Frontal cortex (tissue), 3 donors: ENCODE measurements at regions not wholly inside any gene's neighbourhood (a gene's known extent, or its start where the extent isn't known, plus 50 kb on each side); places are given as distances from the start of the nearest gene placed in this dataset.

Source experiments
- DNase-seq, 2 donors: peaks; one replicate each; pipeline ENCODE4 v3.0.0; 2012; ENCODE audit warnings: low spot score in 2 of 2
- FAIRE-seq: peaks from 2 replicates; lab custom pipeline; 2012; peaks lifted over from hg19 to GRCh38; lab: Jason Lieb, UNC
- donor health status: control.
- donor health status: control.
- donor health status: control.

DNA sequence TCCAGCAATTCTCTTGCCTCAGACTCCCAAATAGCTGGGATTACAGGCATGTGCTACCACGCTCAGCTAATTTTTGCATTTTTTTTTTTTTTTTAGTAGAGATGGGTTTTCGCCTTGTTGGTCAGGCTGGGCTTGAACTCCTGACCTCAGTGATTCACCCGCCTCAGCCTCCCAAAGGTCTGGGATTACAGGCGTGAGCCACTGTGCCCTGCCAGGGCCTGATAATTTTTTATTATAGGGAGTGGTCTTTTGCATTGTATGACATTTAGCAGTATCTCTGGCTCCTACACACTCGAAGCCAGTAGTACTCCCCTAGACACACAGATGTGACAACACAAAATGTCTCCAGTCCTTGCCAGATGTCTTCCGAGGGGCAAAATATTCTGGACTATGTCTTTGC is 124.0 kb downstream of the DKK1 start:
- FAIRE-seq (no peak), DNase-seq (no peak)

DNA sequence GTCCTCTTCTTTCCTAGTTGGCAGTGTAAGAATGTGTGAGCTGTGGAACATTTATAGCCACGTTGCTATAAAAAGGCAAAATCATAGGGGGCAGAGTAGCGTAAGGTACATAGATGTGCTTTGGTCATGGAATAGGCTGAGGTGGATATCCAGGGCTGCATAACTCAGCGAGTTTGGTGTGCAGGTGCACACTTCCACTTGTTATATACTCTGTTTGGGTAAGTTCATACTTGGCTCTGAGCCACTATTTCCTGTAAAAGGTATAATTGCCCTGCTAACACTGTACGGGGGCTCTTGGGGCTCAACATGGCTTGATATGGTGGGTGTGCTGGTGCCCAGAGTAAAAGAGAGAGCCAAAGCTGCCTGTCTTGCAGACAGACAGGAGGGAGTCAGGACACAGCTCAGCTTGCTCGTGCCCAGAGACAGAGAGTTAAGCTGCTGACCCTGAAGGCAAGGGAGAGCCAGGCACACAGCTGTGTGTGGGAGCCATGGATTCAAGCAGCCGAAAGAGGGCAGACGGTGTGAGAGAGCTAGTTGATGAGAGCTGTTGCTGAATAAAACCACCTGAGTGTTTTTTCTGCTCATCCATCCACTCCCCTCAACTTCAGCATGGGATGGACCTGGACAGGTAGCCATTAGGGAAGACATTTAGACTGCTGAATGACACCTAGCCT is 126.7 kb downstream of the DKK1 start:
- FAIRE-seq (no peak), DNase-seq (no peak)

DNA sequence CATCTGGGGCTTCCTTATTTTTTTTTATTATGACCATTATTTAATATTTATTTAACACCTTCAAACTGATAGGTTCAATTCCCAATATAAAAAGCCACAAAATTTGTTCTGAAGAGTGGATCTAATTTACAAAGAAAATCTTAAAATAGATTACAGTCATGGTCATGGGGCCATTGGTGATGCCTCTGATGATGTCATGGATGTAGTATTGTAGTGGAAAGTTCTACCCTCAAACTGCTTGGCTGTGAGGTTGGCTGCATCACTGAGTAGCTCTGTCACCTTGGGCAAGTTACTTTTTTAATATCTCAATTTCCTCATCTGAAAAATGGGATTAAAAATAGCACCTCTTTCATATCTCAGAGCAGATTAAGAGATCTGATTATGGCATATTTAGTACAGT is 128.5 kb downstream of the DKK1 start:
- no peak for DNase-seq
- FAIRE-seq: no peak

DNA sequence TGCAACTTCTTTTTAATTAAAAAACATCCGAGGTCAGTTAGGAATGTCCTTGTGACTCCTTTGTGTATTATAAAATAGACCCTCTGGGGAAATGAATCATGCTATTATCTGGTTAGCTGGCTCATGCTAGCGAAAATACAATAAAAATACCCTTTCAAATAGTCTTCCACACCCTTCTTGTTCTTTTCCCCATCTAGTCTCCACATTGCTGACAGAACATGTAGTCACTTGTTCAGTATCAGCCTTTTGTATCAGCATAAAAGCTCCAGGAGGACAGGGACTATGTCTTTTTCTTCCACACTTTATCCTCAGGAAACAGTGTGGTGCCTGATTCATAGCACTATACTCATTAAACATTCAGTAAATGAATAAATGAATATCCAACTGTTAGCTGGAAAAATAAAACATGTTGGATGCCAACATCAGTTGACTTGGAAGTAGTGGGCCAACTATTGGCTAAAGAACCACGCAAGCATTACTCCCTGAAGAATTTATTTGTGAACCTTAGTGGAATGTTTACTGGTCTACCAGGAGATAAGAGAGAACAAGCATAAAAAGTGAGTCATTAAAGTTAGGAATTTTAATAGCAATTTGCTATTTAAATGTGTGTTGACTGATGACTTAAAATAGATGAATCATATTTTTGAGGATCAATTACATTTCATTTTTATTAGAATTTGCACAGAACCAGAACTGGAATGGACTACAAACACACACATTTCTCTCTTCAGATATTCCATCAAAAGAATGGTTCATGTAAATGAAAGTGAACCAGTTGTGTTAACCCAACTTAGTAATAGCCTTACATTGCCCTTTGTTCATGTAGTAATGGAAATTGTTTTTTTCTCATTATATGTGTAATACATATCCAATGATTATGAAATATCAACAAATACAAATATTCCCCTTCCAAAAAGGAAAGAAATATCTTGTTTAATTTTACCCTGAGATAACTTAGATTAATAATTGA is 129.6 kb downstream of the DKK1 start:
- DNase-seq (no peak), FAIRE-seq (no peak)

DNA sequence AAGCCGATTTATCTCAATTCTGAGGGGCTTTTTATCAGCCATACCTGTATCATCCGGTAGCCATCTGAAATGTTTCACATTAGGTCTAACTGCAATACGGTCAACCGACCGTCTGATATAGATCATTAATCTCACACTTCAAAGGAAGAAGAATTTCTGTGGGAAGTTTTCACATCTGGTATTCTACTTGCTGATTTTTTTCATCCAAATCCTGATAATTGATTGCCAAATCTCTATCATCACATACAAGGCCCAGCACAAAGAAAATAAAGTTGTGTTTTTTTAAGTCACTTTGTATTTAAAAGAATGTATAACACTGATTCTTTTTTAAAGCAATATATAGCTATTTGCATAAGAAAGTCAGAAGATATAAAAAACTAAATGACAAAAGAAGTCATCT is 132.3 kb downstream of the DKK1 start:
- FAIRE-seq (no peak), DNase-seq (no peak)

DNA sequence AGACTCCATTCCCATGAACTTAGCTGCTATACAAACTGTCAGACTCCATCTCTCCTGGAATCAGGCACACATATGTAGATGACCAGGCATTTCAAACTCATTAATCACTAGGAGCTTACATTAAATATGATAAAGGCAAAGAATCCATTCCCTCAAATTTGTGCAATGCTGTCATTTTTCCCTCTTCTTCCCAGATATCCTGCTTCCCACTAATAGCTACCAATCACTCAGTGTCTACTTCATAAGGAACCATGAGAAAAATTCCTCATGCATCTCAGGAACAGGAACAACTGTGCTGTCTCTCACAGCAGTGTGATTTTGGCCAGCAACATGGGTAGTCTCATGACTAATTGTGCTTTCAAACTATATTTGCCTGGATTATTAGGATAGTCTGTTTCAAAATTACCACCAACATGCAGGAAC is 133.9 kb downstream of the DKK1 start:
- no peak for DNase-seq
- no peak for FAIRE-seq

DNA sequence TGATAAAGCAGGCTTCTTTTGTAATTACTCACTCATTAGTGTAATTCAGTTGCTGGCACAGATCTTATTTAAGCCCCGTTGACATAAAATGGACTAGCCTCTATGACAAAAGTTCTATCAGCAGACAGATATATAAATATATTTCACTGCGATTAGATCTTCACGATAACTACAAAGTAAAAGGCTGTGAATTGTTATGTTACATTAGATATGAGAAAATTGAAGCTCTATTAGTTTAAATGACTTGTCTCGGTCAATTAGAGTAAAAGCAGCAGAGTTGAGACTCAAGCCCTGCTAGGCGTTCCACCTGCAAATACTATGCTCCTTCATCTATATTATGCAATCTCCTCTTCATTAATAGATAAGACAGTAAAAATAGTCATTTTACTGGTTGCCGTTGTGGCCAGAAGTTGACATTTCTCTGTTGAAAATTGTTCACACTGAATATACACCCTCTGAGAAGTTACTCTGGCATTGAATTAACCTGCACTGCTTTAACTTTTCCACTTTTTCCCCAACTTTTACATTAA is 136.7 kb downstream of the DKK1 start:
- FAIRE-seq (no peak), DNase-seq (no peak)

DNA sequence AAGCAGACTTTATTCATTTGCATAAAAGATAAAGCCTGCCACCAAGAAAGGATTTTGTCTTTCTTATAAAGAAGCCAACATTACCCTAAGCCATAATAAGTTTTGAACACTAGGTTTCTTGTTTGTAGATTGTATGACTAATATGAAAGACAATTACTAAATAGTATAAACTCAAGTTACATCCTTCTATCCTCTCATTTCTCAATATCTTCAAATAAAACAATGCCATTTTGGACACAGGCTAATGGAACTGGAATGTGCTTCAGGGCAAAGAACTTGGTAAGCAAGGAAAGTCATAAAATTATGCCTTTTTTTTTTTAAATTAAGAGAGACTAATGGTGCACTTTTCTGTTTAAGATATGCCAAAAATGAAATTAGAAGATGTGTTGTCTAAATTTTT is 137.7 kb downstream of the DKK1 start:
- FAIRE-seq: no peak

DNA sequence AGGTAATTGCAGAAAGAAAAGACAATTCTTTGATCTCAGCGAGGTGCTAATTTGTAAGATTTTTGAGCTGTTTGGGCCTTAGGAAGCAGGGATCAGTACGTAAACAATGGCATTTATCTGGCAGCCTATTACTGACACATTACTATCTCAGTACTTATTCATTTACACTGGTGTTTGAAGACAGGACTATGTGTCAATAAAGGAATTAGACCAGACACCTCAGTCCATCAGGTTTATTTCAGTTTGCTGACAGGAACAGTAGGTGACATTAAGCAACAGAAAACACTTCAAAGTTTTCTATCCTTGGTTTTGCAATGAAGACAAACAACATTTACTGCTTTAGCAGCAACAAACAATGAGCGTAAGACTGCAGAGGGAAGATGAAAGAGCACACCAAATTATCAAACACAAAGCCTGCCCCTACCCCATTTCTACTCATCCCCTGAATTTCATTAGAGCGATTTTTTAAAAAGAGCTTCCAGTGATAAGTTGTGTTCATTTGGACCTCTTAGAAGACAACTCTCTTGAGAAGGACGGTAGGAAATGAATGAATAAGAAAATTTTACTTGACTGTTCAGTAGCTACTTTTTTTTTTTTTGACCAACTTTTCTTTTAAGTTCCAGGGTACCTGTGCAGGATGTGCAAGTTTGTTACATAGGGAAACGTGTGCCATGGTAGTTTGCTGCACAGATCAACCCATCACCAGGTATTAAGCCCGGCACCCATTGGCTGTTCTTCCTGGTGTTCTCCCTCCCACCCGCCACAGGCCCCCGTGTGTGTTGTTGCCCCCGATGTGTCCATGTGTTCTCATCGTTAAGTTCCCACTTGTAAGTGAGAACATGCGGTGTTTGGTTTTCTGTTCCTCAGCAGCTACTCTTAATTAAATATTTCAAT is 138.8 kb downstream of the DKK1 start:
- no peak for FAIRE-seq
- DNase-seq: no peak

More for the DNA sequence above, 137.7 kb downstream of the DKK1 start:
- no peak for DNase-seq

DNA sequence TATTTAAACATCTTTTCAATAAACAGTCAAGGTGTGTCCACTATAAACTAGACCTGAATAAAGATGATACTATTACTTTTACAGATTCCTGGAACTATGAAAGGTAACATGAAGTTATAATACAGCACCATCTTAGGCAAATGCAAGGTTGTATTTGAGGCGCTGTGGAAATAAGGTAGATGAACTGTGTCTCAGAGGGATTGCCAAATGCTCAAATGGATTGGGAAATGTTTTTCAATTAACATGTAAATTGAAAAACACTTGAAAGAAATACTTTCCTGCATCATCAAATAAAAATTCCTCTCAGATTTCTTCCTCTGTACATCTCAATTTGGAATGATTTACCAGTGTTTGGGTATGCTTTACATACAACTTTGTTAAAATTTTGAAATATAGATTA is 139.4 kb downstream of the DKK1 start:
- no peak for DNase-seq
- FAIRE-seq: no peak

DNA sequence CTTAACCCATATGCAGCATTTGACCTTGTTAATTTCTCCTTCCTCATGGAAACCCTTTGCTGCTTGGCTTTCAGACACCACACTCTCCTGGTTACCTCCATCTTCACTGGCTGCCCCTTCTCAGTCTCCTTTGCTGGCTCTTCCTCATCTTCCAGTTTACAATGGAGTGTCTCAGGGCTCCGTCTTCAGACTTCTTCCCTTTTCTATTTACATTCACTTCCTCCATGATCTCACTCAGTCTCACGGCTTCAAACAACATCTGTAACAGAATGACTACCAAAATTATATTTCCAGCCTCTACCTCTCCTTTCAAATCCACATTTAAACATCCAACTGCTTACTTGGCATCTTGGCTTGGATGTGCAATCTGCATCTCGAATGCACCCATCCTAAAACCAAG is 140.4 kb downstream of the DKK1 start:
- no peak for DNase-seq
- FAIRE-seq: no peak

DNA sequence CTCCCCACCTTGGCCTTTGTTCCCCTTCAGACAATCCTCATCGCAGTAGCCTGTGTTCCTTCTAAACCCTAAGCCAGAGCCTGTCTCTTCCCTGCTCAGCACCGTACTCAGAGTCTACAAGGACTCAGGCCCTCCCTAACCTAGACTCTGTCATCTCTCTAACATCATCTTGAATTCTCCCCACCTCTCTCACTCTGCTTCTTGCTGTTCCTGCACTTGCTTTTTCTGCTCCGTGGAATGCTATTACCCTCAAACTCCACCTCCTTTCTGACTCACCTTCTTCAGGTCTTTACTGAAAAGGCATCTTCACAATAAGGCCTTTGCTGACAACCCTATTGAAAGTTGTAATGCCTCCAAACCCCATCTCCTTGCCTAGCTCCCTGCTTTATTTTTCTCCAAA is 141.0 kb downstream of the DKK1 start:
- DNase-seq (no peak), FAIRE-seq (no peak)

DNA sequence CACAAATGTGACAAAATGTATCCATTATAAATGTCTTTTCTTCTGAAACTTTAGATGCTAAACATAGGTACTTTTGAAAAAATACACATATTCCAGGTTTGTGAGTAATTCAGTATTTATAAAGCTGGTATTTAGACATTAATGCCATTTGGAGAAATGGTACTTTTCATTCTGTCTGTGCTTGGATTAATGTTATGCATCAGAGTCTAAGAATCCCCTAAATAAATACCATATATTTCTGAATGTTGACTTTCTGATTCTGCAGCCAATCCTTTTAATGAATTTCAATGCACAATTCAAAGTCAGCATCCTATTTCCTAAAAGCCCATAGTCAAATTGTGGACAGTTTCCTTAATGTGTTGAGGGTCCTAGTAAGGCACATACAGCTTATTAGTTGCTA is 145.0 kb downstream of the DKK1 start:
- DNase-seq (no peak), FAIRE-seq (no peak)

DNA sequence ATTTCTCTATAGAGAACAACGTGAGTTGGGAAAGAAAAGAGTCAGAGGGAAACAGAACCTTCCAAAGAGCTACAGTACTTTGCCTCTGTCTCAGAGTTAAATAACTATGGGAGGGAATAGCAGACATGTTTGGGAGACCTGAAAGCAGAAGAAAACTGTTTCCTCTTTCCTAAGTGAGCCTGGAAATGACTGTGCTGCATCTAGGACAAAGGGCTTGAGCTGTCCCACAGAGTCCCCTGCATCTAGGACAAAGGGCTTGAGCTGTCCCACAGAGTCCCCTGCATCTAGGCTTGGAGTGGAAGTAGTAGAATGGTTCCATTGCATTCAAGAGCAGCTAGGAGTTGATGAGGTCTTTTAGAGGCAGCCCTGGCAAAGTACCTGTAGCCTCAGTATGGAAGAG is 149.7 kb downstream of the DKK1 start:
- FAIRE-seq (no peak), DNase-seq (no peak)

DNA sequence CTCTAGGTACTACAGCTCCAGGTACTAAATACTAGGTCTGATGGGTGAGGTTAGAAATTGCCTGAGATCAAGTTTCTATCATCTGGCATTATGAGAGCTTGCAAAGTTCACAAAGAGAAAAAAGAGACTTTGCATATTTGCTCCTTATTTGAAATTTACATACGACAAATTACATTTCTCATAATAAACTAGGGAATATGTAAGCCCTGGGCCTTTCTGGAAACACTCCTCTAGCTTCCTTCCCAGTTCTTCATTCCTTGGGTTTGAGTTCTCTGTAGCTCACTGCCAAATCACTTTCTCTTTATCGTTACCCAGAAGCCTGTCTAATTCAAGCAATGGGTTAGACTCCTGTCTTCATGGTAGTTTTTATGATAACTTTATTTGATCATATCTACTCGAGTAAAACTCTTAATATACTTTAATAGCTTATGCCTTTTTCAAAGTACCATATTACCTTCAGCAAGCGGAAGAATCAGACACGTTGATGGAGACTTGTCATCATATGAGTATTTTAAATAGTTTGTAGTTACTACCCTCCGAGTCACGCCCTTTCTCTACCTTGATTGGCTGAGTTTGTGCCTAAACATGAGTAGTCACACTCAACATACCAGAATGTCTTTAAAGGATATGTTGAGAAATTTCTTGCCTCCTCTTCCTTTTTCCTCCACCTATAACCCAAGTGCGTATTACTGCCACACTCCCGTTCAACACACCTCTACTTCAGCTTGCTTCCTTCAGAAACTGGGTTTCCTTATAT is 150.5 kb downstream of the DKK1 start:
- FAIRE-seq: no peak
- DNase-seq: no peak

DNA sequence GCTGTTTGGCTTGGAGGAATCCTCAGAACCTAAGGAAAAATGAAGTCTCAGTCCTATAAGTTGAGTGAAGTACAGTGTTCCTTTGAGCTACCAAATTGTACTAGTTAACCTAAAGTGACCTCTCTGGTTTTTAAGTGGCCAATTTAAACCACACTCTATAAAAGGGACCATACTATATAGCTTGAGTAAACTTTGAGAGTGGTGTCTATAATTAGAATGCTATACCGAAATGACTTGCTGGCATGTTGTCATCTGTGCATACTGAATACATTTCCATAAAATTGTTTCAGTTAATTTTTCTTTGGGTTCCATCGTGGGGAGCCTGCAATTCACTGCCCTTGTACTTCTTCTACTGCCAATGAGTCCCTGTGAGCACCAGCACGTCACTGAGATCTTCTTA is 151.1 kb downstream of the DKK1 start:
- FAIRE-seq: no peak

DNA sequence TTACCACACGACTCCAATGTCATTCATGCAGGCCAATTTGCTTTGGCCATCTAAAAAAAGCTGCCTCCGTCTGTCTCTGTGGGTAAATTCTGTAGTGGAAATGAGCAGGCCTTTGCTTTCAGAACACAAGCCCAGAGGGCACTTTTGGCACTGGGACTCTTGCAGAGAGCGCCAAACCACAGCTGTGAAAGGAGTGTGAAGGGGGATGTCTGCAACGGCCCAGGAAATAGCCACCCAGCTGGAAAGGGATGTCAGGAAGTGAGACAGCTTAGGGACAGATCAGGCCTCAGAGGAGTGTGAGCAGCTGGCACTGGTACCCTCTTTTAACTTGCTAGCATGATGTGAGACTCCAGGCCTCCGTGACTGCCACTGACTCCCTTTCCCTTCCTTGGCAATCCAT is 152.4 kb downstream of the DKK1 start:
- FAIRE-seq (no peak), DNase-seq (no peak)

More for the DNA sequence above, 151.1 kb downstream of the DKK1 start:
- DNase-seq: no peak

DNA sequence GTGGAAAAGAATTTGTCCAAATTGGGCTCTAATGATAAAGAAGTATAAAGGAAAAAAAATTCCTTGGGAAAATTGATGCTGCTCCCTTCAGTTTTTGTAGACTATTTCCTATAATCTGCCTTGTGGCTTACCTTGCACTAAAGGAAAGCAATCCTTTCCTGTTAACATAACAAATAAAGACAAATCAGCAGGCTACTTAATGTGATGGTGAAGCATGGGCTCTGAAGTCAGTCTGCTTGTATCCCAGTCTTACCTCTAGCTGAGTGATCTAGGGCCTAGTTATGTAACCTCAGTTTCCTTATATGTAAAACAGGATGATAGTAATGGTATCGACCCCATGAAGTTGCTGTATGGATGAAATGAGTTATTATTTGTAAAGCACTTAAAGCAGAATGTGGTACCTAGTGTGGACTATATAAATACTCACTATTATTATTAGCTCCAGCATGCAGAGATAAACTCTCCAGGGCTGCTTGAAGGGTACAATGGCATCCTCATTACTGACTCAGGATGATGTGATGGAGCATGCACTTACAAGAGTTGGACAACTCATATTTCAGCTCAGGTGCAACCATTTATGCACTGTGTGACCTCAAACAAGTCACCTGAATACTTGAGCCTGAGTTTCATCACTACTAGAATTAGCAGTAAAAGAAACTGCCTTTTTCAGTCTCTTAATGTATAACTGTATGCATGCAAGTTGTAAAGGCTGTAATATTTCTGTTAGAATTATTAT is 156.1 kb downstream of the DKK1 start:
- DNase-seq: no peak
- no peak for FAIRE-seq
